Activated CD4-positive, CD25-positive, alpha-beta regulatory T cell treated with anti-CD3 and anti-CD28 coated beads, Interleukin-2, amount 50 U/mL, for 72 hours (primary cell): ENCODE measurements at regions not wholly inside any gene's neighbourhood (a gene's known extent, or its start where the extent isn't known, plus 50 kb on each side); places are given as distances from the start of the nearest gene placed in this dataset.

ENCODE experiments used
- DNase-seq: peaks from one replicate; pipeline ENCODE4 v3.0.0; 2021

GRCh38 chr1:30191154-30191702 is 532.2 kb downstream of the MATN1 start:
- peak; percentile 33 for DNase-seq

- no peak for DNase-seq
These were observed 532.8 kb downstream of the MATN1 start for GRCh38 chr1:30190511-30191153.

- DNase-seq = no peak
These were observed 533.4 kb downstream of the MATN1 start for GRCh38 chr1:30189818-30190500.

- DNase-seq = no peak
These were observed 534.4 kb downstream of the MATN1 start for GRCh38 chr1:30188999-30189398.

- no peak for DNase-seq
These were observed 535.1 kb downstream of the MATN1 start for GRCh38 chr1:30188329-30188728.

- no peak for DNase-seq
These were observed 535.9 kb downstream of the MATN1 start for GRCh38 chr1:30187413-30188023.

GRCh38 chr1:30186586-30186985 is 536.8 kb downstream of the MATN1 start:
- DNase-seq = no peak

GRCh38 chr1:30185809-30186208 is 537.6 kb downstream of the MATN1 start:
- DNase-seq = no peak

GRCh38 chr1:30185313-30185712 is 538.1 kb downstream of the MATN1 start:
- DNase-seq = no peak

GRCh38 chr1:30184393-30185141 is 538.8 kb downstream of the MATN1 start:
- DNase-seq = no peak

GRCh38 chr1:30183895-30184294 is 539.5 kb downstream of the MATN1 start:
- no peak for DNase-seq

- DNase-seq = no peak
These were observed 540.4 kb downstream of the MATN1 start for GRCh38 chr1:30183006-30183405.

- no peak for DNase-seq
These were observed 543.3 kb downstream of the MATN1 start for GRCh38 chr1:30179942-30180543.

- DNase-seq = no peak
These were observed 546.9 kb downstream of the MATN1 start for GRCh38 chr1:30176477-30176876.

- DNase-seq = no peak
These were observed 548.9 kb downstream of the MATN1 start for GRCh38 chr1:30174499-30174898.

- no peak for DNase-seq
These were observed 549.8 kb downstream of the MATN1 start for GRCh38 chr1:30173560-30173959.

- DNase-seq = no peak
These were observed 550.6 kb downstream of the MATN1 start for GRCh38 chr1:30172757-30173156.

- no peak for DNase-seq
These were observed 551.1 kb downstream of the MATN1 start for GRCh38 chr1:30172299-30172694.

- DNase-seq = no peak
These were observed 551.7 kb downstream of the MATN1 start for GRCh38 chr1:30171537-30172298.

GRCh38 chr1:30169269-30169668 is 554.1 kb downstream of the MATN1 start:
- DNase-seq = no peak

- no peak for DNase-seq
These were observed 557.2 kb downstream of the MATN1 start for GRCh38 chr1:30166174-30166573.

GRCh38 chr1:30165116-30165515 is 558.3 kb downstream of the MATN1 start:
- DNase-seq = no peak
